Spleen (tissue), 11 donors: ENCODE measurements at regions not wholly inside any gene's neighbourhood (a gene's known extent, or its start where the extent isn't known, plus 50 kb on each side); places are given as distances from the start of the nearest gene placed in this dataset.

ENCODE experiments used
- DNase-seq: peaks from one replicate; pipeline ENCODE4 v3.0.0-alpha.2; 2020
- H3K27ac ChIP-seq, 8 donors: fragments of 200-600 bp; sonication (generic) in 7 of 8; 1 replicate in 4 of 8; 2 replicates in 4 of 8; pipeline versions ENCODE4 v1.5.0 to v1.8.0; 2016 to 2021; ENCODE audit warnings: inconsistent platforms in 4 of 8, mild to moderate bottlenecking in 4 of 8, moderate library complexity in 1 of 8
- H3K27me3 ChIP-seq, 7 donors: fragments of 200-600 bp; sonication (generic) in 6 of 7; replicated peaks in 1 of 7; 1 replicate in 4 of 7; 2 replicates in 3 of 7; pipeline versions ENCODE4 v1.5.0 to v1.8.0; 2016 to 2021; ENCODE audit warnings: inconsistent platforms in 3 of 7, mild to moderate bottlenecking in 1 of 7
- H3K36me3 ChIP-seq, 6 donors: fragments of 200-600 bp; sonication (generic) in 5 of 6; 1 replicate in 4 of 6; 2 replicates in 2 of 6; pipeline versions ENCODE4 v1.5.0 to v1.8.0; 2016 to 2021; ENCODE audit warnings: inconsistent platforms in 2 of 6
- H3K4me1 ChIP-seq, 6 donors: fragments of 200-600 bp; sonication (generic) in 5 of 6; 1 replicate in 3 of 6; 2 replicates in 3 of 6; pipeline versions ENCODE4 v1.5.0 to v1.8.0; 2016 to 2021; ENCODE audit warnings: inconsistent platforms in 3 of 6
- H3K4me3 ChIP-seq, 8 donors: fragments of 200-600 bp; sonication (generic) in 7 of 8; 1 replicate in 4 of 8; 2 replicates in 4 of 8; pipeline versions ENCODE4 v1.5.0 to v1.8.0; 2016 to 2021; ENCODE audit warnings: inconsistent platforms in 4 of 8, mild to moderate bottlenecking in 4 of 8, moderate library complexity in 2 of 8
- H3K9me3 ChIP-seq, 8 donors: fragments of 200-600 bp; sonication (generic) in 7 of 8; 1 replicate in 4 of 8; 2 replicates in 4 of 8; pipeline versions ENCODE4 v1.5.0 to v1.8.0; 2016 to 2021; ENCODE audit warnings: inconsistent platforms in 4 of 8
- CTCF ChIP-seq, 11 experiments: fragments of 200-600 bp in 7 of 11; fragments of 450-650 bp in 4 of 11; sonication (generic) in 4 of 11; IDR thresholded peaks in 8 of 11; conservative IDR thresholded peaks in 3 of 11; 1 replicate in 7 of 11; 2 replicates in 4 of 11; pipeline versions ENCODE4 v1.4.0 to v1.8.0; 2016 to 2021; ENCODE audit warnings: antibody characterized with exemption in 11 of 11, inconsistent platforms in 4 of 11, mild to moderate bottlenecking in 1 of 11
- POLR2A ChIP-seq, 3 donors: fragments of 450-650 bp; IDR thresholded peaks; one replicate each; pipeline ENCODE4 v1.5.1; 2017; ENCODE audit warnings: antibody characterized with exemption in 3 of 3, mild to moderate bottlenecking in 1 of 3
- POLR2AphosphoS5 ChIP-seq, 3 donors: sonication (generic); formaldehyde crosslinking; IDR thresholded peaks; one replicate each; pipeline ENCODE4 v1.5.1; 2017; ENCODE audit warnings: antibody characterized with exemption in 3 of 3
- WGBS, 5 donors: extraction: QIAGEN DNeasy Blood & Tissue Kit in 3 of 5; methylation state at CpG; one replicate each; pipeline versions ENCODE4 v1.1.5 to v1.1.7; 2013 to 2018; 5-methylcytosine and 5-hydroxymethylcytosine counted together
- intact Hi-C: fragments of 100-400 bp; cut with DNase I; formaldehyde crosslinking; loops from one replicate; pipeline ENCODE4 v1.15.0; 2023; ENCODE audit warnings: low total_unique reads
- donor health status: healthy with polysubstance abuse.
- donor health status: DM: no; HTN: no; CAD: no; lungs with moderate emphysema.
- donor health status: DM: no; HTN: no; CAD: no.
- donor health status: Bipolar disorder and iron deficiency.
- donor health status: healthy.
- donor health status: DM: no; HTN: no; CAD: no.
- donor health status: DM: yes; HTN: yes; CAD: no.

- TF ChIP-seq POLR2A (IDR thresholded peaks at IDR 0.05) (no peak), CTCF (IDR thresholded peaks at IDR 0.05 in 8 of 11, conservative IDR thresholded peaks at IDR 0.05 in 3 of 11) (no peak), POLR2AphosphoS5 (IDR thresholded peaks at IDR 0.05) (no peak)
- Histone ChIP-seq H3K4me3 (no peak overlapping the region), H3K36me3 (no peaks in the 10 kb centered on the region), H3K9me3 (no peaks in the 10 kb centered on the region), H3K27me3 (no peaks in the 10 kb centered on the region), H3K4me1 (no peaks in the 10 kb centered on the region), H3K27ac (no peak overlapping the region)
- intact Hi-C loops: no loop called here
- DNase-seq: no peak
- 49 to 84% (median 82%) methylated on average over 1 of the region's 1 CpG for WGBS, 5 donors
These were observed 57.1 kb downstream of the FAM47B start for GRCh38 chrX:34999702-35000101.

DNA sequence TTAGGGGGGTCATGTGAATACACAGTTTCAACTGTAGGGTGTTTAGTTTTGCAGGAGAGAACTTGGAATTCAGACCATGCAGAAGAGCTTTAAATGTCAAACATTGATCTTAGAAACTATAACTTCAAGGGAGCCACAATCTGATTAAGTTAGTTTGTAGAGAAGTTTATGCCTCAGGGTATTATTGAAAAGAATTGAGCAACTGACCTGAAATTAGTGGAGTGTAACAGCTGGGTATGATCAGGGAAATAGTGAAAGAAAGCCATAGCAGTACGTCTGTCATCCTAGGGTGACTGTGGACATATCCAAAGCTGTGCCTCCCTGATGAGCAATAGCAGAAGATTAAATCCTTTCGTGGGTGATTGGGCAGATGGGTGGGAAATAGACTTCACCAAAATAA, 63.8 kb downstream of the FAM47B start:
- DNase-seq: no peak
- 45 to 72% (median 55%) methylated on average over 2 of the region's 2 CpGs for WGBS, 5 donors

GRCh38 chrX:35015621-35016020, 73.0 kb downstream of the FAM47B start:
- no peak for TF ChIP-seq CTCF (IDR thresholded peaks at IDR 0.05 in 8 of 11, conservative IDR thresholded peaks at IDR 0.05 in 3 of 11)
- no peak for TF ChIP-seq POLR2A (IDR thresholded peaks at IDR 0.05)
- no peak for TF ChIP-seq POLR2AphosphoS5 (IDR thresholded peaks at IDR 0.05)
- H3K36me3 ChIP-seq: no peaks in the 10 kb centered on the region
- intact Hi-C loops: no loop called here
- peaks cover 0 to 28% (median 10%) of the 10 kb centered on the region in 8 donors for H3K9me3 ChIP-seq
- DNase-seq: no peak
- 57 to 70% (median 64%) methylated on average over 1 of the region's 1 CpG for WGBS, 5 donors
- H3K4me1 ChIP-seq: no peaks in the 10 kb centered on the region
- H3K27ac ChIP-seq: no peak overlapping the region
- no peaks in the 10 kb centered on the region for H3K27me3 ChIP-seq
- H3K4me3 ChIP-seq: no peak overlapping the region

More for the DNA sequence above, 63.8 kb downstream of the FAM47B start:
- no peak overlapping the region for H3K27ac ChIP-seq
- no peak overlapping the region for H3K4me3 ChIP-seq
- H3K36me3 ChIP-seq: no peaks in the 10 kb centered on the region
- no peaks in the 10 kb centered on the region for H3K4me1 ChIP-seq
- TF ChIP-seq CTCF (IDR thresholded peaks at IDR 0.05 in 8 of 11, conservative IDR thresholded peaks at IDR 0.05 in 3 of 11): no peak
- TF ChIP-seq POLR2A (IDR thresholded peaks at IDR 0.05): no peak
- TF ChIP-seq POLR2AphosphoS5 (IDR thresholded peaks at IDR 0.05): no peak
- no peaks in the 10 kb centered on the region for H3K27me3 ChIP-seq
- H3K9me3 ChIP-seq: peaks cover 0 to 5% (median 0%) of the 10 kb centered on the region in 8 donors
- intact Hi-C loops: no loop called here

DNA sequence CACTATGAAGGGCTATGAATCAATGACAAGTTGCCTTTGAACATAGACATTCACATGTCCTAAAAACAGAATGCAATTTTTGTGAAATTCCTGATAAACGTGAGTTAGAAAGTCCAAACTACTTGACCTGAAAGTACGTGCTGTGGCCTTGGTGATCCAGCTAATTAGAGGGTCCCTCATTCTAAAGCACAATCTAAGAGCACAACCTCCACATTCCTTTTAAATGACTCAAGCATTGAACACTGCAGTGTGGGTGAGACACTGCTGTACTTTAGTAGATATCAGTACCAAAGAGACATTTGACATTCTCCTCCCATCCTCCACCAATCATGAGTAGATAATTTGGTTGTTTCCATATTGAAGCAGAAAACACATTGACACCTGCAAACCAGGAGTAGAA, 73.5 kb downstream of the FAM47B start:
- no peaks in the 10 kb centered on the region for H3K36me3 ChIP-seq
- H3K4me3 ChIP-seq: no peak overlapping the region
- WGBS, 5 donors: 46 to 78% (median 65%) methylated on average over 2 of the region's 2 CpGs
- DNase-seq: no peak
- peaks cover 0 to 28% (median 10%) of the 10 kb centered on the region in 8 donors for H3K9me3 ChIP-seq
- intact Hi-C loops: no loop called here
- no peak overlapping the region for H3K27ac ChIP-seq
- TF ChIP-seq CTCF (IDR thresholded peaks at IDR 0.05 in 8 of 11, conservative IDR thresholded peaks at IDR 0.05 in 3 of 11) (no peak), POLR2A (IDR thresholded peaks at IDR 0.05) (no peak), POLR2AphosphoS5 (IDR thresholded peaks at IDR 0.05) (no peak)
- no peaks in the 10 kb centered on the region for H3K27me3 ChIP-seq
- H3K4me1 ChIP-seq: no peaks in the 10 kb centered on the region
